DOHH2 (cell line): ENCODE measurements at regions not wholly inside any gene's neighbourhood (a gene's known extent, or its start where the extent isn't known, plus 50 kb on each side); places are given as distances from the start of the nearest gene placed in this dataset.

ENCODE experiments used
- H3F3A ChIP-seq: fragments of 200-600 bp; sonication (generic), shearing (Covaris generic); 2 replicates; pipeline ENCODE4 v1.6.0; 2016; ENCODE audit warnings: antibody characterized with exemption, mild to moderate bottlenecking; ENCODE audit not compliant: control insufficient read depth, insufficient read depth
- H3K27ac ChIP-seq: fragments of 200-600 bp; sonication (generic); 2 replicates; pipeline ENCODE4 v1.5.1; 2014; ENCODE audit warnings: low read depth, mild to moderate bottlenecking, low read length, moderate library complexity
- H3K27me3 ChIP-seq: fragments of 200-600 bp; sonication (generic); 2 replicates; pipeline ENCODE4 v1.6.1; 2014; ENCODE audit warnings: mild to moderate bottlenecking, low read length, mixed read lengths; ENCODE audit not compliant: control insufficient read depth
- H3K36me3 ChIP-seq: fragments of 200-600 bp; sonication (generic); 2 replicates; pipeline ENCODE4 v1.6.1; 2014; ENCODE audit warnings: mild to moderate bottlenecking, low read length, moderate library complexity, mixed read lengths; ENCODE audit not compliant: control insufficient read depth
- H3K4me1 ChIP-seq: fragments of 200-600 bp; sonication (generic); 2 replicates; pipeline ENCODE4 v1.6.1; 2014; ENCODE audit warnings: mild to moderate bottlenecking, low read length, mixed read lengths; ENCODE audit not compliant: control insufficient read depth
- H3K4me2 ChIP-seq: fragments of 200-600 bp; sonication (generic); 2 replicates; pipeline ENCODE4 v1.6.0; 2014; ENCODE audit warnings: mild to moderate bottlenecking, low read length, moderate library complexity
- H3K4me3 ChIP-seq: fragments of 200-600 bp; sonication (generic); 2 replicates; pipeline ENCODE4 v1.5.1; 2014; ENCODE audit warnings: mild to moderate bottlenecking, low read length, mixed read lengths
- H3K79me2 ChIP-seq: fragments of 200-600 bp; sonication (generic); 2 replicates; pipeline ENCODE4 v1.6.1; 2014; ENCODE audit warnings: mild to moderate bottlenecking, low read length, mixed read lengths; ENCODE audit not compliant: control insufficient read depth
- H3K9me2 ChIP-seq: fragments of 200-600 bp; sonication (generic); replicated peaks from 2 replicates; pipeline ENCODE4 v1.6.1; 2014; ENCODE audit warnings: mild to moderate bottlenecking, low read length, mixed read lengths; ENCODE audit not compliant: control insufficient read depth
- H3K9me3 ChIP-seq: fragments of 200-600 bp; sonication (generic); 2 replicates; pipeline ENCODE4 v1.6.1; 2014; ENCODE audit warnings: antibody characterized with exemption, low read length, mixed read lengths; ENCODE audit not compliant: control insufficient read depth, insufficient read depth
- H4K20me1 ChIP-seq: fragments of 200-600 bp; sonication (generic); 2 replicates; pipeline ENCODE4 v1.6.0; 2014; ENCODE audit warnings: low read depth, mild to moderate bottlenecking, antibody characterized with exemption, low read length, moderate library complexity; ENCODE audit not compliant: control insufficient read depth, insufficient read depth
- CTCF ChIP-seq: fragments of 200-600 bp; sonication (generic); IDR thresholded peaks from one replicate; pipeline ENCODE4 v1.5.1; 2014; ENCODE audit warnings: antibody characterized with exemption, mild to moderate bottlenecking, low read depth, low read length; ENCODE audit not compliant: poor library complexity, severe bottlenecking
- EZH2phosphoT487 ChIP-seq: fragments of 200-600 bp; sonication (generic); IDR thresholded peaks from 2 replicates; pipeline ENCODE4 v1.6.1; 2017; ENCODE audit warnings: borderline replicate concordance, mild to moderate bottlenecking, antibody characterized with exemption, low read length, moderate library complexity, mixed read lengths

GRCh38 chrX:76977452-76977851, 469.7 kb upstream of the FGF16 start:
- no peak overlapping the region for H3K27ac ChIP-seq
- TF ChIP-seq CTCF: no peak
- TF ChIP-seq EZH2phosphoT487: no peak
- no peaks in the 10 kb centered on the region for H4K20me1 ChIP-seq
- no peaks in the 10 kb centered on the region for H3K9me2 ChIP-seq
- no peak overlapping the region for H3K4me3 ChIP-seq
- no peaks in the 10 kb centered on the region for H3K9me3 ChIP-seq
- H3K27me3 ChIP-seq: no peaks in the 10 kb centered on the region
- H3F3A ChIP-seq: no peaks in the 10 kb centered on the region
- H3K4me1 ChIP-seq: no peaks in the 10 kb centered on the region
- H3K36me3 ChIP-seq: no peaks in the 10 kb centered on the region
- H3K4me2 ChIP-seq: no peak overlapping the region
- no peaks in the 10 kb centered on the region for H3K79me2 ChIP-seq

GRCh38 chrX:76987381-76987780, 459.8 kb upstream of the FGF16 start:
- no peak overlapping the region for H3K4me3 ChIP-seq
- H4K20me1 ChIP-seq: no peaks in the 10 kb centered on the region
- TF ChIP-seq EZH2phosphoT487: no peak
- TF ChIP-seq CTCF: no peak
- H3K27ac ChIP-seq: no peak overlapping the region
- no peaks in the 10 kb centered on the region for H3K27me3 ChIP-seq
- no peak overlapping the region for H3K4me2 ChIP-seq
- no peaks in the 10 kb centered on the region for H3F3A ChIP-seq
- H3K9me2 ChIP-seq: no peaks in the 10 kb centered on the region
- no peaks in the 10 kb centered on the region for H3K79me2 ChIP-seq
- H3K9me3 ChIP-seq: no peaks in the 10 kb centered on the region
- H3K36me3 ChIP-seq: no peaks in the 10 kb centered on the region
- H3K4me1 ChIP-seq: no peaks in the 10 kb centered on the region

- Histone ChIP-seq H3K27me3 (no peaks in the 10 kb centered on the region), H3K9me3 (no peaks in the 10 kb centered on the region), H3K27ac (no peak overlapping the region), H3K79me2 (no peaks in the 10 kb centered on the region), H3K4me1 (no peaks in the 10 kb centered on the region), H3K9me2 (no peaks in the 10 kb centered on the region), H4K20me1 (no peaks in the 10 kb centered on the region), H3K36me3 (no peaks in the 10 kb centered on the region), H3K4me2 (no peak overlapping the region), H3F3A (no peaks in the 10 kb centered on the region), H3K4me3 (no peak overlapping the region)
- TF ChIP-seq CTCF (no peak), EZH2phosphoT487 (no peak)
These were observed 450.5 kb upstream of the FGF16 start for GRCh38 chrX:76996641-76997040.

GRCh38 chrX:77003530-77003929, 443.7 kb upstream of the FGF16 start:
- TF ChIP-seq CTCF: no peak
- no peaks in the 10 kb centered on the region for H3K9me2 ChIP-seq
- H4K20me1 ChIP-seq: no peaks in the 10 kb centered on the region
- no peaks in the 10 kb centered on the region for H3K36me3 ChIP-seq
- no peak overlapping the region for H3K27ac ChIP-seq
- no peaks in the 10 kb centered on the region for H3K79me2 ChIP-seq
- no peak overlapping the region for H3K4me3 ChIP-seq
- no peaks in the 10 kb centered on the region for H3F3A ChIP-seq
- H3K9me3 ChIP-seq: no peaks in the 10 kb centered on the region
- no peaks in the 10 kb centered on the region for H3K27me3 ChIP-seq
- H3K4me1 ChIP-seq: no peaks in the 10 kb centered on the region
- no peak overlapping the region for H3K4me2 ChIP-seq
